HEK293T (cell line): ENCODE measurements at regions not wholly inside any gene's neighbourhood (a gene's known extent, or its start where the extent isn't known, plus 50 kb on each side); places are given as distances from the start of the nearest gene placed in this dataset.
"Not testable (repeated sequence)": the region's sequence is repeated elsewhere in the genome, so short reads cannot be mapped to it uniquely, and the experiment has no call there.

Experiments
- ARNT ChIP-seq: fragments of 450-650 bp; IDR thresholded peaks from 2 replicates; pipeline ENCODE4 v1.6.1; 2017; ENCODE audit warnings: mild to moderate bottlenecking
- FOXA1 ChIP-seq: fragments of 450-650 bp; IDR thresholded peaks from 2 replicates; pipeline ENCODE4 v1.6.1; 2016; ENCODE audit warnings: mild to moderate bottlenecking
- FOXM1 ChIP-seq: fragments of 450-650 bp; IDR thresholded peaks from 2 replicates; pipeline ENCODE4 v1.6.1; 2017; ENCODE audit warnings: mild to moderate bottlenecking, borderline replicate concordance
- L3MBTL2 ChIP-seq: fragments of 450-650 bp; conservative IDR thresholded peaks from 2 replicates; pipeline ENCODE4 v1.6.1; 2016; ENCODE audit warnings: mild to moderate bottlenecking
- SP1 ChIP-seq: fragments of 450-650 bp; IDR thresholded peaks from 2 replicates; pipeline ENCODE4 v1.6.1; 2017

- not testable (repeated sequence) for TF ChIP-seq FOXM1, ARNT, SP1, L3MBTL2, FOXA1
These were observed 124.4 kb upstream of the KRTAP5-11 start for GRCh38 chr11:71707083-71707482.
